C4-2B (cell line): ENCODE measurements at regions not wholly inside any gene's neighbourhood (a gene's known extent, or its start where the extent isn't known, plus 50 kb on each side); places are given as distances from the start of the nearest gene placed in this dataset.
"Not testable (repeated sequence)": the region's sequence is repeated elsewhere in the genome, so short reads cannot be mapped to it uniquely, and the experiment has no call there.

ENCODE experiments used
- H3K27ac ChIP-seq: fragments of 450-650 bp; 2 replicates; pipeline ENCODE4 v1.5.1; 2017
- CTCF ChIP-seq: fragments of 450-650 bp; conservative IDR thresholded peaks from 2 replicates; pipeline ENCODE4 v1.5.1; 2017; ENCODE audit warnings: mild to moderate bottlenecking
- ZFX ChIP-seq: fragments of 450-650 bp; IDR thresholded peaks from 2 replicates; pipeline ENCODE4 v1.6.1; 2017

GRCh38 chr3:18211116-18211515 is 214.0 kb downstream of the SATB1 start:
- no peak overlapping the region for H3K27ac ChIP-seq
- TF ChIP-seq CTCF: no peak
- no peak for TF ChIP-seq ZFX

DNA sequence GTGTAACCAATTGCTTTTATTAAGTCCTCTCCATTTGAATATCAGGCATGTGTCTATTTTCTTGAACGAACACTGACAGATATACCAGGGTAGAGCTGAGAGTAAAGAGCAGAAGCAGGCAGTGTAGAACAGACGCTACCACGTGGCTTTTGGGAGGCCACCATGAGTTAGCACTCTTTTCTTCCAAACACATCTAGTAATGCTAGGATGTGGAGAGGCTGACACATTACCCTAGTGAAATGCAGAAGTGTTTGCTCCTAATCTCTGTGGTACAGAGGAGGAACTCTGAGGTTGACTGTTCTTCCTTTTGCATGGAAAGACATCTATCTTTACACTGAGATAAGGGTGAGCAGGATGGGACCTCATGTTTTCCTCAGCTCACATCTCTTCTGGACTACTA is 216.3 kb downstream of the SATB1 start:
- H3K27ac ChIP-seq: no peak overlapping the region
- TF ChIP-seq CTCF: no peak
- TF ChIP-seq ZFX: no peak

- H3K27ac ChIP-seq: no peak overlapping the region
- TF ChIP-seq ZFX (no peak), CTCF (no peak)
These were observed 217.0 kb downstream of the SATB1 start for GRCh38 chr3:18208091-18208490.

DNA sequence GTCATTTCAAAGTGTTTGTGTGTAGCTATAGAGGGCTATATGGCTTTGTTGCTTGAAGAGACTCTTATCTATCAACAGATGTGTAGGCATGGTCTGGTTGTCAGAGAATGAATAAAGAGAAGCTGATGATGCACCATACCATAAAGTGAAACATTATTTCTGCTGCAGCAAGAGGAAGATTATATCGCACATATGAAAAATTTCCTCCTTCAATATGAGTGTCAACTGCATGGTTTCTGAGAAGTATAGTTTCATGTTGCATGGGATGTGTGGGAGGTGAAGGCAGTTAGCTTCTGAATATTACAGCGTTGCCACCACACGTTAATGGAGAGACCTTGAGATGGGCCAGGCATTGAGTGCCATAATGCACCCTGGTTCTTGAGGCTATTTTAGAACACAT is 217.9 kb downstream of the SATB1 start:
- no peak for TF ChIP-seq ZFX
- TF ChIP-seq CTCF: no peak
- no peak overlapping the region for H3K27ac ChIP-seq

DNA sequence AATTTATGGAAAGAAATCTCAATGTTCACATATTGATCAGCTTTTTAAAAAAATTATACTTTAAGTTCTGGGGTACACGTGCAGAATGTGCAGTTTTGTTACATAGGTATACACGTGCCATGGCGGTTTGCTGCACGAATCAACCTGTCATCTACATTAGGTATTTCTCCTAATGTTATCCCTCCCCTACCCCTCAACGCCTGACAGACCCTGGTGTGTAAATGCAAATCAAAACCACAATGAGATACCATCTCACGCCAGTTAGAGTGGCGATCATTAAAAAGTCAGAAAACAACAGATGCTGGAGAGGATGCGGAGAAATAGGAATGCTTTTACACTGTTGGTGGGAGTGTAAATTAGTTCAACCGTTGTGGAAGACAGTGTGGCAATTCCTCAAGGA is 219.4 kb downstream of the SATB1 start:
- H3K27ac ChIP-seq: not testable (repeated sequence)

DNA sequence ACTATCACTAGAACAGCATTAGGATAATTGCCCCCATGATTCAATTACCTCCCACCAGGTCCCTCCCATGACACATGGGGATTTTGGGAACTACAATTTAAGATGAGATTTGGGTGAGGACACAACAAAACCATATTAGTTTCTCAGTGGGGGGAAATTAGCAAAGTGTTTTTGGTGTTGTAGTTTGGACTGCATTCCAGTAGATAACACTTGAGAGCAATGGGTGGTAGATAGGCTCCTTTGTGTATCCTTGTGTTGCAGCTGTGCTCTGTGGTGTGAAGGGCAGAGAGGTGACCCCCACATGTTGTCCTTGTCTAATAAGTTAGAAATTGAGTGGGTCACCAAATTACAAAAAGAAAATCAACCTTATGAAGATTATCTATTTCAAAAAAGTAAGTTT is 223.8 kb downstream of the SATB1 start:
- TF ChIP-seq ZFX: no peak
- TF ChIP-seq CTCF: no peak
- H3K27ac ChIP-seq: no peak overlapping the region

DNA sequence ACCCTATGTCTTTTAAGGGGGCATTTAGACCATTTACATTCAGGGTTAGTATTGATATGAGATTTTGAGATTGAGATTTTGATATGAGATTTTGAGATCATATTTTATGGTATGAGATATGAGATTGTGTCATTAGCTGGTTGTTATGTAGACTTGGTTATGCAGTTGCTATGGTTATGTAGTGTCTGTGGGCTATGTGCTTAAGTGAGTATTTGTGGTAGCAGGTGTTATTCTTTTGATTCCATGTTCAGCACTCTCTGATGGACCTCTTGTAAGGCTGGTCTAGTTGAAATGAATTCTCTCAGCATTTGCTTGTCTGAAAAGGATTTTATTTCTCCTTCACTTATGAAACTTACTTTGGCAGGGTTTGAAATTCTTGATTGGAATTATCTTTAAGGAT is 225.4 kb downstream of the SATB1 start:
- no peak for TF ChIP-seq ZFX
- TF ChIP-seq CTCF: no peak
- H3K27ac ChIP-seq: no peak overlapping the region

DNA sequence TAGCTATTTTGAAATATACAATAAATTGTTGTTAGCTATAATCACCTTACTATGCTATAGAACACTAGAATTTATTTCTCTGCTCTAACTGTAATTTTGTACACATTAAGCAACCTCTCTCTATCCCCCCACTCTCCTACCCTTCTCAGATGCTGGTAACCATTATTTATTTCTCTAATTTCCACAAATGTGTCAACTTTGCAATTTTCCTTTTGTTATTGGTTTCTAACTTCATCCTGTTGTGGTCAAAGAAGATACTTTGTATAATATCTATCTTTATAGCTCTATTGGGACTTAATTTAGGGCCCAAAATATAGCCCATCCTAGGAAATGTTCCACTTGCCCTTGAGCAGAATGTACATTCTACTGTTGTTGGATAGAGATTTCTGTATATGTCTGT is 229.3 kb downstream of the SATB1 start:
- TF ChIP-seq CTCF (no peak), ZFX (no peak)
- no peak overlapping the region for H3K27ac ChIP-seq
